ENCODE measurements at regions not wholly inside any gene's neighbourhood (a gene's known extent, or its start where the extent isn't known, plus 50 kb on each side); places are given as distances from the start of the nearest gene placed in this dataset.

DNA sequence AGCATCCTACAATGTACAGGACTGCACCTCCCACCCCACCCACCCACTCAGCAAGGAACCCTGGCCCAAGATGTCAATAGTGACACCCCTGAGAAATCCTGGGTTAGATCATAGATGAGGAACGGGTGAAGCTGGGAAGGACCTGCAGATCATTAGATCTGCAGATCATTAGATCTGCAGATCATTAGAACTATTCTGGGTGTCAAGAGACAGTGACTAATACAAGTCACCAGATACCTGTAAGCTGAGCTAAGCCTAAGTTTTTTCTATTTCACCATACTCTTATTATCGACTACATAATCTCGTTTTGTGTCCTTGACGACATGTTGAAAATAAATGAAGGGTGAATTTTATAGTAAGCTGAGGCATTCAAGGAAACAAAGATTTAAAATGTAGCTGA, 325.7 kb downstream of the DUSP10 start:
- WGBS (ENCODE audit: insufficient coverage, low lambda C conversion rate), result 88% methylated on average over 3 of the region's 4 CpGs
- H3K36me3 ChIP-seq (ENCODE audit: control insufficient read depth, insufficient read depth, low read length), result no peaks in the 10 kb centered on the region

DNA sequence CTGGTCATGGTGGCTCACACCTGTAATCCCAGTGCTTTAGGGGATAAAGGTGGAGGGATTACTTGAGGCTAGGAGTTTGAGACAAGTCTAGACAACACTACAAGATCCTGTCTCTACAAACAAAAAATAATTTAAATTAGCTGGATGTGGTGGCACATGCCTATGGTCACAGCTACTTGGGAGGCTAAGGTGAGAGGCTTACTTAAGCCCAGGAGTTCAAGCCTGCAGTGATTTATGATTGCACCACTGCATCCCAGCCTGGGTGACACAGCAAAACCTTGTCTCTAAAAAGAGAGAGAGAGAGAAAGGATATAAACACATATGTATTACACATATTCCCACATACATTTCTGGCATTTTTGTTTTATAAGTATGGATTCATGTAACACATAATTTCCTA, 325.2 kb downstream of the DUSP10 start:
- no peak overlapping the region for H3K4me3 ChIP-seq (ENCODE audit: low read length)
- H3K9me3 ChIP-seq (ENCODE audit: control insufficient read depth, low read depth, low read length), result no peaks in the 10 kb centered on the region
- H3K4me1 ChIP-seq (ENCODE audit: control insufficient read depth, insufficient read depth, low read length), result no peaks in the 10 kb centered on the region
- no peak for DNase-seq
- H3K27ac ChIP-seq (ENCODE audit: low read length), result no peak overlapping the region
- H3K36me3 ChIP-seq (ENCODE audit: control insufficient read depth, insufficient read depth, low read length), result no peaks in the 10 kb centered on the region
- H3K27me3 ChIP-seq (ENCODE audit: control insufficient read depth, insufficient read depth, low read length), result no peaks in the 10 kb centered on the region

More for the DNA sequence above, 325.7 kb downstream of the DUSP10 start:
- DNase-seq, result no peak
- H3K4me1 ChIP-seq (ENCODE audit: control insufficient read depth, insufficient read depth, low read length), result no peaks in the 10 kb centered on the region
- H3K4me3 ChIP-seq (ENCODE audit: low read length), result no peak overlapping the region
- H3K27me3 ChIP-seq (ENCODE audit: control insufficient read depth, insufficient read depth, low read length), result no peaks in the 10 kb centered on the region
- H3K27ac ChIP-seq (ENCODE audit: low read length), result no peak overlapping the region
- H3K9me3 ChIP-seq (ENCODE audit: control insufficient read depth, low read depth, low read length), result no peaks in the 10 kb centered on the region

DNA sequence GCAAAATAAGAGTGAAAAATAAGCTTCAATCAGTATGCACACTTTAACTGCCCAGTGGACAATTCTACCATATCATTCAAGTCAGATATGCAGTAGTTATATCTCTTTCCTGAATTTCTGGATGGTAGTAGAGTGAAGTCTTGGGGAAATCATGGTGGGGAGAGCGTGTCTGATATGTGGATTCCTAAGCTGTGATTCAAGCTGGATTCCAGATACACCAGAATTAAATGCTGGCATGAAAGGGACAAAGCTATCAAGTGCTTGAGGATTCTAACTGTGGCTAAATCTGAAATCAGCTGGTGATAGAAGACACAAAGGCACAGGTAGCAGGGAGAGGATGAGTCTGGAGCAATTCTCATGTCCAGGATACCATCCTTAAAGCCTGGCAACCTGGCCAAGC, 323.5 kb downstream of the DUSP10 start:
- no peaks in the 10 kb centered on the region for H3K36me3 ChIP-seq (ENCODE audit: control insufficient read depth, insufficient read depth, low read length)
- WGBS (ENCODE audit: insufficient coverage, low lambda C conversion rate), result no CpG with 5 or more reads among the region's 1 CpG
- H3K27ac ChIP-seq (ENCODE audit: low read length), result no peak overlapping the region
- no peak overlapping the region for H3K4me3 ChIP-seq (ENCODE audit: low read length)
- H3K9me3 ChIP-seq (ENCODE audit: control insufficient read depth, low read depth, low read length), result no peaks in the 10 kb centered on the region
- no peak for DNase-seq
- no peaks in the 10 kb centered on the region for H3K4me1 ChIP-seq (ENCODE audit: control insufficient read depth, insufficient read depth, low read length)
- no peaks in the 10 kb centered on the region for H3K27me3 ChIP-seq (ENCODE audit: control insufficient read depth, insufficient read depth, low read length)

DNA sequence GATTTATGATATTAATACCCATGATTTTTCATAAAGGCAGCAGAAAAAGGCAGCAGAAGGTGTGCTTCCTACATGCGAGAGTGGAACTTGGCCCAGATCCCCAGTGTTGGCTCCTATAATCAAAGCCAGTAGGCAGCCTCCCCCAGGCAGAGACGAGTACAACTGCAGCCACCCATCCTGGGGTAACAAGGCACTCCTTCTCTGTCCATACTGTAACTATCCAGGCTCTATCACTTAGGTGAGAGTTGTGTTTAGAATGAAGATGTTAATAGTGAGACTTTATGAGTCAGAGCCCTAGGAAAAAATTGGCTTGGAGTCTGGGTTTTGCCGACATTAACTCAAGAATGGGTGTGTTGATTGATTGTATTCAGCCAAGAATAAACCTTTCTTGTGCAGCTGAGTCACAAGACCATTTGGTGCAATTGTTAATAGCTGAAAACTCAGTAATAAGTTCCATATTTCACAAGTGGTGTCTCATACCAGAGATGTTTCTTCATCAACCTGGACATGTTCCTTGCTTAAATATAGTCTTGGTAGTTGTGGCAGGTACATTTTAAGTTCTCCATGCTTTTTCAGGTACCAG, 322.3 kb downstream of the DUSP10 start:
- DNase-seq, result no peak
- H3K9me3 ChIP-seq (ENCODE audit: control insufficient read depth, low read depth, low read length), result no peaks in the 10 kb centered on the region
- H3K27ac ChIP-seq (ENCODE audit: low read length), result no peak overlapping the region
- H3K4me1 ChIP-seq (ENCODE audit: control insufficient read depth, insufficient read depth, low read length), result no peaks in the 10 kb centered on the region
- no peaks in the 10 kb centered on the region for H3K27me3 ChIP-seq (ENCODE audit: control insufficient read depth, insufficient read depth, low read length)
- WGBS (ENCODE audit: insufficient coverage, low lambda C conversion rate), result no CpG with 5 or more reads among the region's 3 CpGs
- no peaks in the 10 kb centered on the region for H3K36me3 ChIP-seq (ENCODE audit: control insufficient read depth, insufficient read depth, low read length)
- H3K4me3 ChIP-seq (ENCODE audit: low read length), result no peak overlapping the region

DNA sequence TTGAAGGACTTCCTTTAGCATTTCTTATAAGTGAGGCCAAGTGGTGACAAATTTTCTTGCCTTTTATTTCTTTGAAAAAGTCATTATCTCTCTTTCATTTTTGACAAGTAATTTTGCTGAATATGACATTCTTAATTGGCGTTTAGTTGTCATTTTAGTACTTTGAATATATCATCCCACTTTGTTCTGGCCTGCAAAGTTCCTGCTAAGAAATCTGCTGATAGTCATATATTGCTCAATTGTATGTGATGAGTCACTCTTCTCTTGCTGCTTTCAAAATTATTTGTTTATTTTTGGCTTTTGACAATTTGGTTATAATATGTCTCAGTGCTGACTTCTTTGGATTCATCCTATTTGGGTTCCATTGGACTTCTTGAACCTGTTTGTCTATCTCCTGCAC, 312.6 kb downstream of the DUSP10 start:
- Histone ChIP-seq H3K4me3 (ENCODE audit: low read length) (no peak overlapping the region), H3K4me1 (ENCODE audit: control insufficient read depth, insufficient read depth, low read length) (no peaks in the 10 kb centered on the region), H3K36me3 (ENCODE audit: control insufficient read depth, insufficient read depth, low read length) (no peaks in the 10 kb centered on the region), H3K9me3 (ENCODE audit: control insufficient read depth, low read depth, low read length) (no peaks in the 10 kb centered on the region), H3K27me3 (ENCODE audit: control insufficient read depth, insufficient read depth, low read length) (no peaks in the 10 kb centered on the region), H3K27ac (ENCODE audit: low read length) (no peak overlapping the region)
- no peak for DNase-seq
- whole genome bisulfite sequencing (ENCODE audit: insufficient coverage, low lambda C conversion rate), result 100% methylated on average over 1 of the region's 1 CpG

DNA sequence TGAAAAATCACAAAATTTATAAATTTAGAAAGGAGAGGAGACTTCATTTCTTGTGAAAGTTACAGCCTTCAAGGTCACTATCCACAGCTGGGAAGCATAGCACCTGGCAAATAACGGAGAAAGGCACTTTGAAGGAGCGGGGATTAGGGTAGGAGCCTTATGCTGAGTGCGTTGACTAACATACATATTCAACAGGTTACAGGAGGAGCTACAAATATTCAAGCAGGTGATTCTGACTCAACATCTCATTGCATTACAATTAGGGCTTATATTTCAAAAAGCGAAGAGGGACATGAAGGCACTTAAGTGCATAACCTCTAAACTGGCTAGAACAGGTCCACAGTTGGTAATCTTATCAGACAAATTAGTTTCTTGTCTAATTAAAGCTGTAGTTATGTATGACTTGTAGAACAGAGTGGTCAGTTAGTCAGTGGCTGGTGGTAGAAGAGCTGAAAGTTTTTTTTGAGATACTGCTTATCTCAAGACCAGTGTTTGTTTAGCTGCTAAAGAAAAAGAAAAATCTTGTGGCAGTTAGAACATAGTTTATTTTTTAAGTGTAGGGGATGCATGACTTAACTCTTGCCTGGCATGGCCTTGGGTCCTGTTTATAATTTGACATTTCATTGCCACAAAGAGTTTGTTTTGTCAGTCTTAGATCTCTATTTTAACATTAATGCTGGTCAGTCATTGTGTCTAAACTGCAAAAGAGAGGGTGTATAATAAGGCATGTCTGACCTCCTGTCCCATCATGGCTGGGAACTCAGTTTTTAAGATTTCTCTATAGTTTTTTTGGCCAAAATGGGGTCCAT, 311.5 kb downstream of the DUSP10 start:
- H3K4me3 ChIP-seq (ENCODE audit: low read length), result no peak overlapping the region
- DNase-seq, result no peak
- H3K36me3 ChIP-seq (ENCODE audit: control insufficient read depth, insufficient read depth, low read length), result no peaks in the 10 kb centered on the region
- H3K27me3 ChIP-seq (ENCODE audit: control insufficient read depth, insufficient read depth, low read length), result no peaks in the 10 kb centered on the region
- no peak overlapping the region for H3K27ac ChIP-seq (ENCODE audit: low read length)
- no CpG with 5 or more reads among the region's 4 CpGs for WGBS (ENCODE audit: insufficient coverage, low lambda C conversion rate)
- no peaks in the 10 kb centered on the region for H3K4me1 ChIP-seq (ENCODE audit: control insufficient read depth, insufficient read depth, low read length)
- H3K9me3 ChIP-seq (ENCODE audit: control insufficient read depth, low read depth, low read length), result no peaks in the 10 kb centered on the region

DNA sequence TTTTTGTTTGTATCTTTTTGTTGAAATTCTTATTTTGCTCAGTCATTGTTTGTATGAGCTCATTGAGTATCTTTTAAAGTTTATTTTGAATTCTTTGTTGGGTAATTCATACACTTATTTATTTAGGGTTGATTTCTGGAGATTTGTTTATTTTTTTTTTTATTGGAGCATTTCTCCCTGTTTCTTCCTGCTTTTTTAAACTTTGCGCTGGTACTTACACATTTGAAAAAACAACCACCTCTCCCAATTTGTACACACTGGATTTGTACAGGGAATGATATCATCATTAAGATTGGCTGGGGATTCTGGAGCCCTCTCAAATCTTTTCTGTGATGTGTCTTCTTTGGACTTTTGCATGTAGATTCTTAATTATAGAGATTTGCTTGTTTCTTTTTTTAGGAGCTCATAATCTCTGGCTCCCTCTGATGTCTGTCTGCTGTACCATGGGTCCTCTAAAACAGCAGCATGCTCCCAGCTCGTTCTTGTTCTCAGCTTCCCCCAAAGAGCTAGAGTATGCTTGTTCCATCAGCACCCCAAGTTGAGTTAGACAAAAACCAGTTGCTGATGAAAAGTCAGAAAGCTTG, 310.7 kb downstream of the DUSP10 start:
- no peak for DNase-seq
- Histone ChIP-seq H3K4me3 (ENCODE audit: low read length) (no peak overlapping the region), H3K36me3 (ENCODE audit: control insufficient read depth, insufficient read depth, low read length) (no peaks in the 10 kb centered on the region), H3K4me1 (ENCODE audit: control insufficient read depth, insufficient read depth, low read length) (no peaks in the 10 kb centered on the region), H3K27me3 (ENCODE audit: control insufficient read depth, insufficient read depth, low read length) (no peaks in the 10 kb centered on the region), H3K9me3 (ENCODE audit: control insufficient read depth, low read depth, low read length) (no peaks in the 10 kb centered on the region), H3K27ac (ENCODE audit: low read length) (no peak overlapping the region)
- 100% methylated on average over 1 of the region's 2 CpGs for WGBS (ENCODE audit: insufficient coverage, low lambda C conversion rate)

DNA sequence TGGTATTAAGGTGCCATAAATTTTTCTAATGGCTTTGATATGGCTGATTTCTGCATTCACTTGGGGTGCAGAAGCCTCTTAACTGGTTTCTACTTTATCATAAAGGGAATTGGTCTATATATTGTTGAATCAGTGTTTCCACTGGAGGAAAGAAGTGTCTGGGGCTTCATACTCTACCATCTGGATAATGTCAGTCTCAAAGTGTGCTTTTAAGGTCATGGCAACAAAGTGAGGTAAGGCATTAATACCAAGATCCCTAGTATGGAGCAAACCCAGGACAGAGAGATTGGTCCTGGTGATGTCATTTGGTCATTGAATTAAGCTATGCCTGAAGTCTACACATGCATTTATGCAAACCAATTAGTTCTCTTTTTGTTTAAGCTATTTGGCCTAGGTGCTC, 309.9 kb downstream of the DUSP10 start:
- no peak overlapping the region for H3K4me3 ChIP-seq (ENCODE audit: low read length)
- no peaks in the 10 kb centered on the region for H3K36me3 ChIP-seq (ENCODE audit: control insufficient read depth, insufficient read depth, low read length)
- H3K4me1 ChIP-seq (ENCODE audit: control insufficient read depth, insufficient read depth, low read length), result no peaks in the 10 kb centered on the region
- no peak overlapping the region for H3K27ac ChIP-seq (ENCODE audit: low read length)
- no peak for DNase-seq
- no peaks in the 10 kb centered on the region for H3K27me3 ChIP-seq (ENCODE audit: control insufficient read depth, insufficient read depth, low read length)
- H3K9me3 ChIP-seq (ENCODE audit: control insufficient read depth, low read depth, low read length), result no peaks in the 10 kb centered on the region

DNA sequence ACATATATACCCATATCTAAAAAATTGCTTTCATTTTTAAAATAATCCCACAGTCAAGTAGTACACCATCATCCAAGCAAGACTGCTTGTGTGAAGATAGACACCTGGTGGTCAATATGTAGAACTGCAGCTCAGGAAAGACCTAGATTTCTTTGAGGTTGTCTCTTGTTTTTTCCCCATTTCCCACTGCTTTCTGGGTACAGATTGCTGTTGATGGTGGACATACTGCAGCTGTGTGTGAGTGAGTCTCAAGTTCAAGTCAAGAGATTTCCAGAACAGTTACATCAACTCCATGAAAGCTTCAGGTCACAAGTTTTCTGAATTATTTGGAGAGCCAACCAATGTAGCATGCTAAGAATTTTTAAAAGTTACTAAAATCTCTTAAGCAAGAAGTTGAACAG, 306.4 kb downstream of the DUSP10 start:
- peak; percentile 20 to 26 for DNase-seq
- Histone ChIP-seq H3K36me3 (ENCODE audit: control insufficient read depth, insufficient read depth, low read length) (no peaks in the 10 kb centered on the region), H3K4me3 (ENCODE audit: low read length) (no peak overlapping the region), H3K9me3 (ENCODE audit: control insufficient read depth, low read depth, low read length) (no peaks in the 10 kb centered on the region), H3K27me3 (ENCODE audit: control insufficient read depth, insufficient read depth, low read length) (no peaks in the 10 kb centered on the region), H3K27ac (ENCODE audit: low read length) (no peak overlapping the region), H3K4me1 (ENCODE audit: control insufficient read depth, insufficient read depth, low read length) (no peaks in the 10 kb centered on the region)

DNA sequence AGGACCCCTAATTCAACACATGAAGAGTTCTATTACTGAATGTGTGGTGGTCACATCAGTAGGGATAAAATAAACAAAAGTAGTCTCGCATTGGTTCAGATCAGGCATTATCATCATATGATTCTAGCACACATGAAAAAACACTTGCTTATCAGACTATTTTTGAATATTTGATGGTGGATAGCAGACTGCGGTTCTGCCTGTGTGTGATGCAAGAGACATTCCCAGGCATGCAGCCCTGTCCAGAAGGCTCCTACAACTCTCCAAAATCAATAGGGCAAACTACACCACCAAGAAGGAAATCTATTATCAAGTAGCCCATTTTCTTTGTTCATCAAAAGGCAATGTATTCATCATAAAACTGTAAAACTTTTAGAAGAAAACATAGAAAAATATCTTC, 304.7 kb downstream of the DUSP10 start:
- H3K27ac ChIP-seq (ENCODE audit: low read length), result no peak overlapping the region
- H3K36me3 ChIP-seq (ENCODE audit: control insufficient read depth, insufficient read depth, low read length), result no peaks in the 10 kb centered on the region
- no peaks in the 10 kb centered on the region for H3K27me3 ChIP-seq (ENCODE audit: control insufficient read depth, insufficient read depth, low read length)
- WGBS (ENCODE audit: insufficient coverage, low lambda C conversion rate), result 100% methylated on average over 1 of the region's 2 CpGs
- no peaks in the 10 kb centered on the region for H3K9me3 ChIP-seq (ENCODE audit: control insufficient read depth, low read depth, low read length)
- H3K4me1 ChIP-seq (ENCODE audit: control insufficient read depth, insufficient read depth, low read length), result no peaks in the 10 kb centered on the region
- no peak for DNase-seq
- H3K4me3 ChIP-seq (ENCODE audit: low read length), result no peak overlapping the region

DNA sequence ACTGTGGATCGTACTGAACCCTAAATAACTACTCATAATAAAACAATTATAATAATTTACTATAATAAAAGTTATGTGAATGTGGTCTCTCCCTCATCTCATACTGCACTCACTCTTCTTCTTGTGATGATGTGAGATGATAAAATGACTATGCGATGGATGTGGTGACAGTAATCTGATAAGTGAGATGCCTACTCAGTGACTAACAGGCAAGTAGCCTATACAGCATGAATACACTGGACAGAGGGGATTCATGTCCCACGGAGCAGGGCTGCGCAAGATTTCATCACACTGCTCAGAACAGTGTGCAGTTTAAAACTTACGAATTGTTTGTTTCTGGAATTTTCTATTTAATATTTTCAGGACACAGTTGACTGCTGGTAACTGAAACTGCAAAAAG, 304.0 kb downstream of the DUSP10 start:
- DNase-seq, result no peak
- 100% methylated on average over 1 of the region's 5 CpGs for WGBS (ENCODE audit: insufficient coverage, low lambda C conversion rate)
- no peaks in the 10 kb centered on the region for H3K4me1 ChIP-seq (ENCODE audit: control insufficient read depth, insufficient read depth, low read length)
- H3K4me3 ChIP-seq (ENCODE audit: low read length), result no peak overlapping the region
- H3K27ac ChIP-seq (ENCODE audit: low read length), result no peak overlapping the region
- H3K36me3 ChIP-seq (ENCODE audit: control insufficient read depth, insufficient read depth, low read length), result no peaks in the 10 kb centered on the region
- no peaks in the 10 kb centered on the region for H3K27me3 ChIP-seq (ENCODE audit: control insufficient read depth, insufficient read depth, low read length)
- no peaks in the 10 kb centered on the region for H3K9me3 ChIP-seq (ENCODE audit: control insufficient read depth, low read depth, low read length)

Data from large intestine (tissue), 3 donors.